NCI-H146 treated with DMSO at 0.1 percent for 48 hours (cell line): ENCODE measurements at regions not wholly inside any gene's neighbourhood (a gene's known extent, or its start where the extent isn't known, plus 50 kb on each side); places are given as distances from the start of the nearest gene placed in this dataset.
A peak's percentile ranks its signal among the peaks of the same experiment; 100 is the strongest.
"Not testable (repeated sequence)": the region's sequence is repeated elsewhere in the genome, so short reads cannot be mapped to it uniquely, and the experiment has no call there.

Experiments used
- DNase-seq: peaks from one replicate; lab custom pipeline; 2025; ENCODE audit not compliant: unreplicated experiment; lab: John Stamatoyannopoulos, UW

- DNase-seq, result no peak
These were observed 105.1 kb downstream of the OXSM start for GRCh38 chr3:25895031-25895430.

- no peak for DNase-seq
These were observed 105.6 kb downstream of the OXSM start for GRCh38 chr3:25895443-25895842.

GRCh38 chr3:25897019-25897418, 107.1 kb downstream of the OXSM start:
- DNase-seq, result peak; percentile 1

- no peak for DNase-seq
These were observed 109.6 kb downstream of the OXSM start for GRCh38 chr3:25899352-25900101.

- DNase-seq, result no peak
These were observed 110.3 kb downstream of the OXSM start for GRCh38 chr3:25900161-25900560.

- DNase-seq, result no peak
These were observed 111.9 kb downstream of the OXSM start for GRCh38 chr3:25901796-25902195.

- no peak for DNase-seq
These were observed 112.7 kb downstream of the OXSM start for GRCh38 chr3:25902586-25902985.

- no peak for DNase-seq
These were observed 113.7 kb downstream of the OXSM start for GRCh38 chr3:25903371-25904129.

- DNase-seq, result no peak
These were observed 114.3 kb downstream of the OXSM start for GRCh38 chr3:25904206-25904605.

- DNase-seq, result no peak
These were observed 116.4 kb downstream of the OXSM start for GRCh38 chr3:25906132-25906906.

- no peak for DNase-seq
These were observed 117.2 kb downstream of the OXSM start for GRCh38 chr3:25907081-25907480.

GRCh38 chr3:25910105-25910504, 120.2 kb downstream of the OXSM start:
- no peak for DNase-seq

GRCh38 chr3:25910997-25911396, 121.1 kb downstream of the OXSM start:
- no peak for DNase-seq

GRCh38 chr3:25911525-25912295, 121.8 kb downstream of the OXSM start:
- no peak for DNase-seq

- no peak for DNase-seq
These were observed 123.3 kb downstream of the OXSM start for GRCh38 chr3:25913179-25913578.

GRCh38 chr3:25915673-25916072, 125.8 kb downstream of the OXSM start:
- DNase-seq, result no peak

- no peak for DNase-seq
These were observed 126.4 kb downstream of the OXSM start for GRCh38 chr3:25916321-25916720.

GRCh38 chr3:25931967-25932366, 142.1 kb downstream of the OXSM start:
- DNase-seq, result not testable (repeated sequence)

GRCh38 chr3:25938566-25939325, 148.9 kb downstream of the OXSM start:
- DNase-seq, result no peak

- no peak for DNase-seq
These were observed 151.0 kb downstream of the OXSM start for GRCh38 chr3:25940935-25941334.
